K562 (cell line): ENCODE measurements at regions not wholly inside any gene's neighbourhood (a gene's known extent, or its start where the extent isn't known, plus 50 kb on each side); places are given as distances from the start of the nearest gene placed in this dataset.

ENCODE experiments used
- ATAC-seq: fragments of 200-7000 bp; cut with Tn5 transposase; 3 replicates; pipeline ENCODE4 v1.9.1; 2020; ENCODE audit warnings: moderate library complexity
- BruUV-seq: library from RNA; stranded (reverse); fragments of 400-500 nt; replicated peaks from 2 replicates; lab custom pipeline; 2021; lab: Mats Ljungman, UMichigan
- CTCF ChIA-PET: fragments of 300-600 bp; formaldehyde crosslinking; extraction: SDS; loops from one replicate; lab custom pipeline; 2021; ENCODE audit warnings: low intra/inter-chr PET ratio; lab: Yijun Ruan, JAX
- POLR2A ChIA-PET: fragments of 300-600, 350-650 bp; sonication (Branson Sonifier 250); formaldehyde crosslinking; extraction: SDS; loops from one replicate; lab custom pipeline; 2021; ENCODE audit warnings: antibody characterized with exemption, inconsistent platforms; lab: Yijun Ruan, JAX
- DNase-seq, 4 experiments: peaks; one replicate each; pipeline versions ENCODE4 v3.0.0 to v3.0.0-alpha.2; 2011 to 2018; ENCODE audit warnings: low spot score in 3 of 4, mixed read lengths in 3 of 4; ENCODE audit errors: extremely low read depth in 1 of 4
- FAIRE-seq: peaks from 2 replicates; lab custom pipeline; 2011; peaks lifted over from hg19 to GRCh38; lab: Jason Lieb, UNC
- H2AFZ ChIP-seq: 2 replicates; pipeline ENCODE4 v1.6.0; 2011; ENCODE audit warnings: low read depth, low read length, control low read depth, inconsistent platforms
- H3K27ac ChIP-seq: fragments of 200-600 bp; 3 replicates; pipeline ENCODE4 v1.8.0; 2011; ENCODE audit warnings: low read depth, mild to moderate bottlenecking, control low read depth, inconsistent platforms, low read length, moderate library complexity, mixed read lengths; ENCODE audit errors: extremely low read depth
- H3K27me3 ChIP-seq, 2 experiments: fragments of 300-600 bp in 1 of 2; 2 replicates in 1 of 2; 3 replicates in 1 of 2; pipeline versions ENCODE4 v1.6.0 to v1.8.0; 2011; ENCODE audit warnings: inconsistent platforms in 2 of 2, low read length in 2 of 2, mild to moderate bottlenecking in 1 of 2, mixed read lengths in 1 of 2, moderate library complexity in 1 of 2; ENCODE audit not compliant: control insufficient read depth in 2 of 2, insufficient read depth in 2 of 2
- H3K36me3 ChIP-seq: fragments of 300-600 bp; 3 replicates; pipeline ENCODE4 v1.8.0; 2011; ENCODE audit warnings: mild to moderate bottlenecking, low read length, inconsistent platforms; ENCODE audit not compliant: control insufficient read depth, insufficient read depth
- H3K4me1 ChIP-seq, 2 experiments: fragments of 200-600 bp in 1 of 2; replicated peaks in 1 of 2; 2 replicates in 1 of 2; 3 replicates in 1 of 2; pipeline versions ENCODE4 v1.5.1 to v1.8.0; 2011; ENCODE audit warnings: inconsistent platforms in 2 of 2, low read length in 2 of 2, mild to moderate bottlenecking in 1 of 2, mixed read lengths in 1 of 2, moderate library complexity in 1 of 2; ENCODE audit not compliant: control insufficient read depth in 2 of 2, insufficient read depth in 2 of 2
- H3K4me2 ChIP-seq: 2 replicates; pipeline ENCODE4 v1.6.1; 2011; ENCODE audit warnings: low read length, control low read depth, inconsistent platforms, mixed read lengths; ENCODE audit not compliant: insufficient read depth
- H3K4me3 ChIP-seq: fragments of 200-600 bp; sonication (generic), shearing (Covaris generic); 2 replicates; pipeline ENCODE4 v1.5.1; 2016; ENCODE audit warnings: control low read depth, inconsistent platforms
- H3K79me2 ChIP-seq: fragments of 200-600 bp; 3 replicates; pipeline ENCODE4 v1.8.0; 2011; ENCODE audit warnings: low read length, inconsistent platforms; ENCODE audit not compliant: control insufficient read depth, insufficient read depth
- H3K9ac ChIP-seq, 2 experiments: 2 replicates each; pipeline versions ENCODE4 v1.6.0 to v1.6.1; 2011; ENCODE audit warnings: low read depth in 2 of 2, low read length in 2 of 2, control low read depth in 1 of 2, inconsistent platforms in 1 of 2, mild to moderate bottlenecking in 1 of 2, mixed read lengths in 1 of 2; ENCODE audit not compliant: insufficient read depth in 1 of 2
- H3K9me1 ChIP-seq: one replicate; pipeline ENCODE4 v1.6.0; 2011; ENCODE audit warnings: inconsistent platforms, mild to moderate bottlenecking, low read length, moderate library complexity; ENCODE audit not compliant: control insufficient read depth, insufficient read depth
- H3K9me3 ChIP-seq: replicated peaks from 2 replicates; pipeline ENCODE4 v1.5.1; 2011; ENCODE audit warnings: low read depth, low read length, inconsistent platforms; ENCODE audit not compliant: control insufficient read depth, insufficient read depth
- H4K20me1 ChIP-seq: replicated peaks from 2 replicates; pipeline ENCODE4 v1.6.1; 2011; ENCODE audit warnings: low read length, inconsistent platforms, mixed read lengths; ENCODE audit not compliant: control insufficient read depth, insufficient read depth
- ARHGAP35 ChIP-seq: fragments of 450-650 bp; IDR thresholded peaks from 2 replicates; pipeline ENCODE4 v1.6.1; 2018; ENCODE audit not compliant: partially characterized antibody
- ATF7 ChIP-seq: fragments of 450-650 bp; IDR thresholded peaks from 2 replicates; pipeline ENCODE4 v1.7.1; 2014; ENCODE audit warnings: mild to moderate bottlenecking, moderate library complexity
- DACH1 ChIP-seq: fragments of 450-650 bp; IDR thresholded peaks from 2 replicates; pipeline ENCODE4 v1.6.1; 2018; ENCODE audit not compliant: partially characterized antibody
- DPF2 ChIP-seq: fragments of 450-650 bp; IDR thresholded peaks from 2 replicates; pipeline ENCODE4 v1.6.1; 2016
- ELF1 ChIP-seq: fragments of 200-800 bp; sonication (Bioruptor generic); IDR thresholded peaks from 2 replicates; pipeline ENCODE4 v1.6.1; 2016; ENCODE audit warnings: missing genetic modification characterization, missing compliant biosample characterization
- FOXM1 ChIP-seq, 2 experiments: fragments of 450-650 bp in 1 of 2; sonication (generic) in 1 of 2; formaldehyde crosslinking in 1 of 2; IDR thresholded peaks; 2 replicates each; pipeline versions ENCODE4 v1.6.1 to v1.9.0; 2017 to 2022; ENCODE audit warnings: low read depth in 2 of 2, mild to moderate bottlenecking in 2 of 2, missing genetic modification reagents in 1 of 2, moderate library complexity in 1 of 2
- FUS ChIP-seq: fragments of 200-400 bp; formaldehyde crosslinking; optimal IDR thresholded peaks from 2 replicates; pipeline ENCODE3; 2017; ENCODE audit warnings: low read depth, low read length
- RFX1 ChIP-seq: fragments of 450-650 bp; IDR thresholded peaks from 2 replicates; pipeline ENCODE4 v1.6.1; 2016; ENCODE audit warnings: mild to moderate bottlenecking, moderate library complexity
- SMARCA5 ChIP-seq: fragments of 450-650 bp; IDR thresholded peaks from 2 replicates; pipeline ENCODE4 v1.6.1; 2016
- SP2 ChIP-seq: IDR thresholded peaks from 2 replicates; pipeline ENCODE4 v1.6.1; 2011; ENCODE audit warnings: mild to moderate bottlenecking, low read depth, low read length, moderate library complexity; ENCODE audit not compliant: poor library complexity, severe bottlenecking; ENCODE audit errors: extremely low read depth
- TOE1 ChIP-seq, 2 experiments: fragments of 450-650 bp in 1 of 2; sonication (generic) in 1 of 2; formaldehyde crosslinking in 1 of 2; IDR thresholded peaks; 2 replicates each; pipeline versions ENCODE4 v1.7.1 to v1.8.0; 2016 to 2022; ENCODE audit warnings: borderline replicate concordance in 2 of 2, mild to moderate bottlenecking in 2 of 2, antibody characterized with exemption in 1 of 2, inconsistent platforms in 1 of 2, low read depth in 1 of 2, missing genetic modification reagents in 1 of 2, moderate library complexity in 1 of 2
- ZNF133 ChIP-seq: fragments of 250-450 bp; sonication (Bioruptor Pico); IDR thresholded peaks from 2 replicates; pipeline ENCODE4 v1.4.0; 2020; ENCODE audit warnings: mild to moderate bottlenecking
- ZNF717 ChIP-seq: fragments of 250-450 bp; sonication (Bioruptor Pico); IDR thresholded peaks from 2 replicates; pipeline ENCODE4 v1.5.0; 2021
- ZNF77 ChIP-seq: fragments of 250-450 bp; sonication (Bioruptor Pico); IDR thresholded peaks from 2 replicates; pipeline ENCODE4 v1.5.0; 2020
- WGBS: fragments of 100-300 bp; shearing (Covaris generic); methylation state at CpG from one replicate; pipeline ENCODE4 v1.1.6; 2016; ENCODE audit warnings: low coverage, mixed read lengths; ENCODE audit not compliant: insufficient coverage; ENCODE audit errors: missing lambda C conversion rate; 5-methylcytosine and 5-hydroxymethylcytosine counted together
- in situ Hi-C: fragments of 300-500 bp; cut with MboI; formaldehyde crosslinking; loops from 4 replicates; pipeline ENCODE4 v1.15.0; 2018; ENCODE audit warnings: inconsistent platforms, mixed read lengths
- intact Hi-C: fragments of 100-400 bp; cut with micrococcal nuclease; formaldehyde crosslinking; loops from 2 replicates; pipeline ENCODE4 v1.14.2; 2022
- TF ChIP-seq, protein P1 (sequence below): sonication (generic); formaldehyde crosslinking; IDR thresholded peaks from 2 replicates; pipeline ENCODE4 v1.8.1; 2023; ENCODE audit warnings: mild to moderate bottlenecking, missing genetic modification reagents
- TF ChIP-seq, protein P2 (sequence below): sonication (generic); formaldehyde crosslinking; IDR thresholded peaks from 2 replicates; pipeline ENCODE4 v1.8.0; 2022; ENCODE audit warnings: missing genetic modification reagents, mild to moderate bottlenecking, borderline replicate concordance
- TF ChIP-seq, protein P3 (sequence below): fragments of 150-350 bp; conservative IDR thresholded peaks from 2 replicates; pipeline ENCODE4 v1.6.1; 2014; ENCODE audit warnings: low read length

DNA sequence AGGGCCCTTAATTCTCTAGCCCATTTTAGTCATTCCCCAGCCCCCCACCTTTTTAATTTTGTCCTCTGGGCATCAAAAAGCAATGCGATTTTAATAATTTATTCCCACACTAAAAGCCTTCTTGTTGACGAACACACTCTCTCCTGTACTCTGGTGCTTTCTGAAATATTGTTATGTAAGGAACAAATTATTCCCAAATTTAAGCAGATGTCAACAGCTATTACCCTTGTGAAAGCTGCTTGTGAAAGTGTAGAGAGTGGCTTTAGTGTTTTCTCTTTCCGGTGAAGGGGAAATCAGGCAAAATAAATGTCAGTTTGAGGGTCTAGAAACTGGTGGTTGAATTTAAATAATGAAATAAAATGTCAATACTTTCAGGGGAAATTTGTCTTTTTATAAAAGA is 221.2 kb upstream of the CNKSR2 start:
- ATAC-seq (no peak), FAIRE-seq (no peak), DNase-seq (no peak)
- BruUV-seq: no TSS peak
- Histone ChIP-seq H3K79me2 (no peaks in the 10 kb centered on the region), H3K9ac (no peak overlapping the region), H2AFZ (no peak overlapping the region), H3K4me3 (no peak overlapping the region), H3K9me1 (no peaks in the 10 kb centered on the region), H4K20me1 (no peaks in the 10 kb centered on the region), H3K27ac (no peak overlapping the region), H3K27me3 (no peaks in the 10 kb centered on the region), H3K36me3 (no peaks in the 10 kb centered on the region), H3K9me3 (no peaks in the 10 kb centered on the region), H3K4me1 (no peaks in the 10 kb centered on the region), H3K4me2 (no peak overlapping the region)
- POLR2A ChIA-PET: no interaction called here
- WGBS: 5% methylated on average over 3 of the region's 3 CpGs
- intact Hi-C loops: no loop called here
- TF ChIP-seq DPF2 (no peak), TOE1 (IDR thresholded peaks at IDR 0.05; ENCODE audit: borderline replicate concordance) (no peak), TOE1 (CRISPR knock-in tag; IDR thresholded peaks at IDR 0.05; ENCODE audit: borderline replicate concordance, low read depth) (no peak), ZNF77 (CRISPR knock-in tag) (no peak), SP2 (no peak), ATF7 (no peak), ARHGAP35 (no peak), FOXM1 (IDR thresholded peaks at IDR 0.05; ENCODE audit: low read depth) (no peak), FOXM1 (CRISPR knock-in tag; IDR thresholded peaks at IDR 0.05; ENCODE audit: low read depth) (no peak), DACH1 (no peak), FUS (no peak), SMARCA5 (no peak), ELF1 (no peak), RFX1 (no peak), ZNF717 (CRISPR knock-in tag) (no peak), ZNF133 (no peak)
- TF ChIP-seq, protein P1, sequence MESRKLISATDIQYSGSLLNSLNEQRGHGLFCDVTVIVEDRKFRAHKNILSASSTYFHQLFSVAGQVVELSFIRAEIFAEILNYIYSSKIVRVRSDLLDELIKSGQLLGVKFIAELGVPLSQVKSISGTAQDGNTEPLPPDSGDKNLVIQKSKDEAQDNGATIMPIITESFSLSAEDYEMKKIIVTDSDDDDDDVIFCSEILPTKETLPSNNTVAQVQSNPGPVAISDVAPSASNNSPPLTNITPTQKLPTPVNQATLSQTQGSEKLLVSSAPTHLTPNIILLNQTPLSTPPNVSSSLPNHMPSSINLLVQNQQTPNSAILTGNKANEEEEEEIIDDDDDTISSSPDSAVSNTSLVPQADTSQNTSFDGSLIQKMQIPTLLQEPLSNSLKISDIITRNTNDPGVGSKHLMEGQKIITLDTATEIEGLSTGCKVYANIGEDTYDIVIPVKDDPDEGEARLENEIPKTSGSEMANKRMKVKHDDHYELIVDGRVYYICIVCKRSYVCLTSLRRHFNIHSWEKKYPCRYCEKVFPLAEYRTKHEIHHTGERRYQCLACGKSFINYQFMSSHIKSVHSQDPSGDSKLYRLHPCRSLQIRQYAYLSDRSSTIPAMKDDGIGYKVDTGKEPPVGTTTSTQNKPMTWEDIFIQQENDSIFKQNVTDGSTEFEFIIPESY (CRISPR knock-in tag): no peak
- TF ChIP-seq, protein P2, sequence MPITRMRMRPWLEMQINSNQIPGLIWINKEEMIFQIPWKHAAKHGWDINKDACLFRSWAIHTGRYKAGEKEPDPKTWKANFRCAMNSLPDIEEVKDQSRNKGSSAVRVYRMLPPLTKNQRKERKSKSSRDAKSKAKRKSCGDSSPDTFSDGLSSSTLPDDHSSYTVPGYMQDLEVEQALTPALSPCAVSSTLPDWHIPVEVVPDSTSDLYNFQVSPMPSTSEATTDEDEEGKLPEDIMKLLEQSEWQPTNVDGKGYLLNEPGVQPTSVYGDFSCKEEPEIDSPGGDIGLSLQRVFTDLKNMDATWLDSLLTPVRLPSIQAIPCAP (CRISPR knock-in tag): no peak
- TF ChIP-seq, protein P3, sequence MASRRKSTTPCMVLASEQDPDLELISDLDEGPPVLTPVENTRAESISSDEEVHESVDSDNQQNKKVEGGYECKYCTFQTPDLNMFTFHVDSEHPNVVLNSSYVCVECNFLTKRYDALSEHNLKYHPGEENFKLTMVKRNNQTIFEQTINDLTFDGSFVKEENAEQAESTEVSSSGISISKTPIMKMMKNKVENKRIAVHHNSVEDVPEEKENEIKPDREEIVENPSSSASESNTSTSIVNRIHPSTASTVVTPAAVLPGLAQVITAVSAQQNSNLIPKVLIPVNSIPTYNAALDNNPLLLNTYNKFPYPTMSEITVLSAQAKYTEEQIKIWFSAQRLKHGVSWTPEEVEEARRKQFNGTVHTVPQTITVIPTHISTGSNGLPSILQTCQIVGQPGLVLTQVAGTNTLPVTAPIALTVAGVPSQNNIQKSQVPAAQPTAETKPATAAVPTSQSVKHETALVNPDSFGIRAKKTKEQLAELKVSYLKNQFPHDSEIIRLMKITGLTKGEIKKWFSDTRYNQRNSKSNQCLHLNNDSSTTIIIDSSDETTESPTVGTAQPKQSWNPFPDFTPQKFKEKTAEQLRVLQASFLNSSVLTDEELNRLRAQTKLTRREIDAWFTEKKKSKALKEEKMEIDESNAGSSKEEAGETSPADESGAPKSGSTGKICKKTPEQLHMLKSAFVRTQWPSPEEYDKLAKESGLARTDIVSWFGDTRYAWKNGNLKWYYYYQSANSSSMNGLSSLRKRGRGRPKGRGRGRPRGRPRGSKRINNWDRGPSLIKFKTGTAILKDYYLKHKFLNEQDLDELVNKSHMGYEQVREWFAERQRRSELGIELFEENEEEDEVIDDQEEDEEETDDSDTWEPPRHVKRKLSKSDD: no peak
- CTCF ChIA-PET: no interaction called here
- in situ Hi-C loops: no loop called here
